Liver (tissue), 8 donors: ENCODE measurements at regions not wholly inside any gene's neighbourhood (a gene's known extent, or its start where the extent isn't known, plus 50 kb on each side); places are given as distances from the start of the nearest gene placed in this dataset.

Experiments
- DNase-seq: peaks from one replicate; pipeline ENCODE4 v3.0.0-alpha.2; 2017; ENCODE audit warnings: low spot score
- H3K27ac ChIP-seq, 2 donors: one replicate each; pipeline ENCODE4 v1.7.0; 2013; ENCODE audit warnings: inconsistent platforms in 2 of 2, low read length in 2 of 2, control low read depth in 1 of 2, low read depth in 1 of 2, mild to moderate bottlenecking in 1 of 2
- H3K27me3 ChIP-seq, 4 donors: one replicate each; pipeline versions ENCODE4 v1.6.1 to v1.7.0; 2013; ENCODE audit warnings: low read length in 3 of 4, inconsistent platforms in 1 of 4, mild to moderate bottlenecking in 1 of 4, moderate library complexity in 1 of 4; ENCODE audit not compliant: control insufficient read depth in 4 of 4, insufficient read depth in 4 of 4
- H3K36me3 ChIP-seq, 4 donors: one replicate each; pipeline versions ENCODE4 v1.6.1 to v1.7.0; 2013; ENCODE audit warnings: low read length in 3 of 4, mild to moderate bottlenecking in 3 of 4, low read depth in 1 of 4, moderate library complexity in 1 of 4; ENCODE audit not compliant: control insufficient read depth in 4 of 4, insufficient read depth in 3 of 4
- H3K4me1 ChIP-seq, 4 donors: one replicate each; pipeline versions ENCODE4 v1.6.1 to v1.7.0; 2013; ENCODE audit warnings: low read length in 3 of 4, mild to moderate bottlenecking in 3 of 4, moderate library complexity in 1 of 4; ENCODE audit not compliant: control insufficient read depth in 4 of 4, insufficient read depth in 4 of 4
- H3K4me3 ChIP-seq, 3 donors: one replicate each; pipeline versions ENCODE4 v1.6.1 to v1.7.0; 2013; ENCODE audit warnings: low read length in 3 of 3, control low read depth in 1 of 3, low read depth in 1 of 3, mild to moderate bottlenecking in 1 of 3
- H3K9ac ChIP-seq, 2 donors: one replicate each; pipeline ENCODE4 v1.7.0; 2013; ENCODE audit warnings: low read length in 2 of 2, mild to moderate bottlenecking in 2 of 2, moderate library complexity in 2 of 2, control low read depth in 1 of 2, low read depth in 1 of 2
- H3K9me3 ChIP-seq, 4 donors: one replicate each; pipeline versions ENCODE4 v1.6.1 to v1.7.0; 2013; ENCODE audit warnings: low read length in 3 of 4; ENCODE audit not compliant: control insufficient read depth in 4 of 4
- ATF3 ChIP-seq: IDR thresholded peaks from 2 replicates; pipeline ENCODE4 v1.6.1; 2016; ENCODE audit warnings: antibody characterized with exemption
- CTCF ChIP-seq: fragments of 150-350 bp; IDR thresholded peaks from 2 replicates; pipeline ENCODE4 v1.5.1; 2017; ENCODE audit warnings: improper control_type of control experiment, low read depth, low read length; ENCODE audit not compliant: missing input control
- EGR1 ChIP-seq, 2 donors: IDR thresholded peaks; 2 replicates each; pipeline ENCODE4 v1.6.1; 2016 to 2018; ENCODE audit warnings: antibody characterized with exemption in 2 of 2, low read depth in 2 of 2
- FOXA1 ChIP-seq: IDR thresholded peaks from 2 replicates; pipeline ENCODE4 v1.6.1; 2016; ENCODE audit warnings: antibody characterized with exemption
- FOXA2 ChIP-seq: IDR thresholded peaks from 2 replicates; pipeline ENCODE4 v1.6.1; 2016; ENCODE audit warnings: antibody characterized with exemption
- GABPA ChIP-seq, 2 donors: IDR thresholded peaks in 1 of 2; conservative IDR thresholded peaks in 1 of 2; 2 replicates each; pipeline ENCODE4 v1.6.1; 2016; ENCODE audit warnings: antibody characterized with exemption in 2 of 2, mild to moderate bottlenecking in 1 of 2, moderate library complexity in 1 of 2
- HNF4A ChIP-seq, 2 donors: conservative IDR thresholded peaks; 2 replicates each; pipeline ENCODE4 v1.6.1; 2016; ENCODE audit warnings: antibody characterized with exemption in 2 of 2, mild to moderate bottlenecking in 2 of 2
- HNF4G ChIP-seq: IDR thresholded peaks from 2 replicates; pipeline ENCODE4 v1.6.1; 2016; ENCODE audit warnings: antibody characterized with exemption
- JUND ChIP-seq, 2 donors: IDR thresholded peaks; 2 replicates each; pipeline ENCODE4 v1.6.1; 2016; ENCODE audit warnings: antibody characterized with exemption in 2 of 2
- MAX ChIP-seq: IDR thresholded peaks from 2 replicates; pipeline ENCODE4 v1.6.1; 2016; ENCODE audit warnings: antibody characterized with exemption
- NR2F2 ChIP-seq: IDR thresholded peaks from 2 replicates; pipeline ENCODE4 v1.6.1; 2016; ENCODE audit warnings: antibody characterized with exemption
- RAD21 ChIP-seq, 2 donors: IDR thresholded peaks; 2 replicates each; pipeline ENCODE4 v1.6.1; 2016; ENCODE audit warnings: antibody characterized with exemption in 2 of 2, mild to moderate bottlenecking in 2 of 2
- REST ChIP-seq: IDR thresholded peaks from 2 replicates; pipeline ENCODE4 v1.6.1; 2016; ENCODE audit warnings: antibody characterized with exemption, mild to moderate bottlenecking
- RXRA ChIP-seq, 2 donors: IDR thresholded peaks; 2 replicates each; pipeline ENCODE4 v1.6.1; 2017 to 2018; ENCODE audit warnings: antibody characterized with exemption in 2 of 2, mild to moderate bottlenecking in 1 of 2
- SP1 ChIP-seq: IDR thresholded peaks from 2 replicates; pipeline ENCODE4 v1.6.1; 2018; ENCODE audit warnings: antibody characterized with exemption, mild to moderate bottlenecking
- TAF1 ChIP-seq: conservative IDR thresholded peaks from 2 replicates; pipeline ENCODE4 v1.6.1; 2016; ENCODE audit warnings: antibody characterized with exemption, mild to moderate bottlenecking
- YY1 ChIP-seq: IDR thresholded peaks from 2 replicates; pipeline ENCODE4 v1.6.1; 2016; ENCODE audit warnings: antibody characterized with exemption, mild to moderate bottlenecking
- ZBTB33 ChIP-seq: IDR thresholded peaks from 2 replicates; pipeline ENCODE4 v1.6.1; 2016; ENCODE audit warnings: antibody characterized with exemption
- WGBS: extraction: QIAGEN DNeasy Blood & Tissue Kit; methylation state at CpG from one replicate; pipeline ENCODE4 v1.1.7; 2013; 5-methylcytosine and 5-hydroxymethylcytosine counted together
- donor health status: healthy.
- donor health status: healthy.
- donor health status: healthy.
- donor health status: healthy.
- donor health status: healthy.

GRCh38 chr10:59517996-59518395 lies 155.6 kb upstream of the FAM13C start:
- Histone ChIP-seq H3K4me3 (no peak overlapping the region), H3K9me3 (no peaks in the 10 kb centered on the region), H3K27me3 (no peaks in the 10 kb centered on the region), H3K4me1 (no peaks in the 10 kb centered on the region), H3K36me3 (no peaks in the 10 kb centered on the region), H3K27ac (no peak overlapping the region), H3K9ac (no peak overlapping the region)
- TF ChIP-seq REST (no peak), FOXA1 (no peak), SP1 (no peak), ZBTB33 (no peak), RAD21 (IDR thresholded peaks at IDR 0.05) (no peak), ATF3 (no peak), YY1 (no peak), JUND (IDR thresholded peaks at IDR 0.05) (no peak), RXRA (IDR thresholded peaks at IDR 0.05) (no peak), FOXA2 (no peak), HNF4G (no peak), GABPA (IDR thresholded peaks at IDR 0.05 in 1 of 2, conservative IDR thresholded peaks at IDR 0.05 in 1 of 2) (no peak), HNF4A (conservative IDR thresholded peaks at IDR 0.05) (no peak), NR2F2 (no peak), CTCF (no peak), MAX (no peak), TAF1 (no peak), EGR1 (IDR thresholded peaks at IDR 0.05; ENCODE audit: low read depth in 2 of 2) (no peak)
- DNase-seq, result no peak
- WGBS, result 73% methylated on average over 3 of the region's 3 CpGs
